Nephron progenitor cell (in vitro differentiated cells): ENCODE measurements at regions not wholly inside any gene's neighbourhood (a gene's known extent, or its start where the extent isn't known, plus 50 kb on each side); places are given as distances from the start of the nearest gene placed in this dataset.

Experiments used
- DNase-seq: peaks from one replicate; pipeline ENCODE4 v3.0.0; 2021
- H3K27ac Mint-ChIP-seq: 2 replicates; pipeline ENCODE4 v1.8.0; 2021; ENCODE audit warnings: mild to moderate bottlenecking, moderate library complexity, mixed read lengths
- H3K27me3 Mint-ChIP-seq: 2 replicates; pipeline ENCODE4 v1.8.0; 2021; ENCODE audit warnings: mild to moderate bottlenecking, low read depth, mixed read lengths; ENCODE audit not compliant: poor library complexity
- H3K36me3 Mint-ChIP-seq: 2 replicates; pipeline ENCODE4 v1.8.0; 2021; ENCODE audit warnings: low read depth, mixed read lengths
- H3K4me1 Mint-ChIP-seq: 2 replicates; pipeline ENCODE4 v1.8.0; 2021; ENCODE audit warnings: mixed read lengths
- H3K4me3 Mint-ChIP-seq: 2 replicates; pipeline ENCODE4 v1.8.0; 2021; ENCODE audit warnings: mild to moderate bottlenecking, moderate library complexity, mixed read lengths
- H3K9me3 Mint-ChIP-seq: 2 replicates; pipeline ENCODE4 v1.8.0; 2021; ENCODE audit warnings: mild to moderate bottlenecking, moderate library complexity, mixed read lengths
- CTCF ChIP-seq: fragments of 200-600 bp; sonication (generic); IDR thresholded peaks from 2 replicates; pipeline ENCODE4 v1.5.0; 2021; ENCODE audit warnings: antibody characterized with exemption

- no peaks in the 10 kb centered on the region for H3K36me3 Mint-ChIP-seq
- no peaks in the 10 kb centered on the region for H3K9me3 Mint-ChIP-seq
Observed at GRCh38 chr15:100762913-100763834, 116.5 kb upstream of the ALDH1A3 start.

DNA sequence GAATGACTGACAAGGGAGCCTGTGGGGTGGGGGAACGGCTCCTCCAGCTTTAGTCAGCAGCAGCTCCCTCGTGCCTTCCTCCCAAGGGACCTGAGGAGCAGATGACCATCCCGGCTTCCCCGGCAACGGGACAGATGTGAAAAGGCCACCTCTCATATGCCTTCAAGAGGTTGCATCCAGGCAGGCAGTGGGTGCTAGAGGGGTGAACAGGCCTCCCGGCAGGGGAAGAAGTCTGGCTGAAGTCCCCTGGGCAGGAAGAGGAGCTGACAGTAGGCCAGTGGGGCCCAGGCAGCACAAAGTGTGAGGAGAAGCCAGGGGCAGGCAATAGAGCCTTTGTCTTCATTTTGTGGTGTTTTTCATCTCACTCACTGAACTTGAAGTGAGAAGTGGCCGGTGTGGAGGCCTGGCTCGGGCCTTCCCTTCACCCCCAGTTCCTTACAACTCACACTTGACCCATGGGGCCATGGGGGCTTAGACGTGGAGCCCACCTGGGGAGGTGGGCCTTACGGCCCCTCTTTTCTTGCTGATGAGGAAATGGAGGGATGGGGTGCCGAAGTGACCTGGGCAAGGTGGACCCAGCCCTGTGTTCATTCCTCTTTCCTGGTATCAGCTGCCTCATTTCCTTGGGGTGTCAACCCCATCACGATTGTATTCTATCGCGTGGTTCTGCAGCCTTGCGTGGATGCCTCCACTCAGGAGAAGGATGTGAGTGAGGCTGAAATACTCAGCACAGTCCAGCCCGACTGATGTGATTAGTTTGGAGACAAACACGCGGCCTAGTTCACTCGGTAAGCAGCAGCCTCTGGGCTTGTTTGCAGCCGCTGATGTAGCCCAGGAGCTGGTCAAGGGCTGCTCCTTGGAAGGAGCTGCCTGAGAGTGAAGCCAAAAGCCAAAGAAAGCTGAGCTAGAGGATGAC is 115.5 kb upstream of the ALDH1A3 start:
- no peak for TF ChIP-seq CTCF
- Mint-ChIP-seq H3K27ac (no peak overlapping the region), H3K4me3 (no peak overlapping the region), H3K9me3 (no peaks in the 10 kb centered on the region), H3K4me1 (peaks cover 44% of the 10 kb centered on the region), H3K36me3 (no peaks in the 10 kb centered on the region), H3K27me3 (peaks cover 2% of the 10 kb centered on the region)
- no peak for DNase-seq

More at GRCh38 chr15:100762913-100763834, 116.5 kb upstream of the ALDH1A3 start:
- Mint-ChIP-seq H3K27me3 (peaks cover 2% of the 10 kb centered on the region), H3K4me1 (peaks cover 50% of the 10 kb centered on the region), H3K4me3 (no peak overlapping the region), H3K27ac (no peak overlapping the region)
- DNase-seq: no peak
- no peak for TF ChIP-seq CTCF

GRCh38 chr15:100764778-100765466 is 114.7 kb upstream of the ALDH1A3 start:
- H3K27ac Mint-ChIP-seq: no peak overlapping the region
- H3K4me1 Mint-ChIP-seq: peaks cover 36% of the 10 kb centered on the region
- no peaks in the 10 kb centered on the region for H3K9me3 Mint-ChIP-seq
- no peak for TF ChIP-seq CTCF
- no peaks in the 10 kb centered on the region for H3K36me3 Mint-ChIP-seq
- DNase-seq: no peak
- H3K4me3 Mint-ChIP-seq: no peak overlapping the region
- H3K27me3 Mint-ChIP-seq: peaks cover 8% of the 10 kb centered on the region

DNA sequence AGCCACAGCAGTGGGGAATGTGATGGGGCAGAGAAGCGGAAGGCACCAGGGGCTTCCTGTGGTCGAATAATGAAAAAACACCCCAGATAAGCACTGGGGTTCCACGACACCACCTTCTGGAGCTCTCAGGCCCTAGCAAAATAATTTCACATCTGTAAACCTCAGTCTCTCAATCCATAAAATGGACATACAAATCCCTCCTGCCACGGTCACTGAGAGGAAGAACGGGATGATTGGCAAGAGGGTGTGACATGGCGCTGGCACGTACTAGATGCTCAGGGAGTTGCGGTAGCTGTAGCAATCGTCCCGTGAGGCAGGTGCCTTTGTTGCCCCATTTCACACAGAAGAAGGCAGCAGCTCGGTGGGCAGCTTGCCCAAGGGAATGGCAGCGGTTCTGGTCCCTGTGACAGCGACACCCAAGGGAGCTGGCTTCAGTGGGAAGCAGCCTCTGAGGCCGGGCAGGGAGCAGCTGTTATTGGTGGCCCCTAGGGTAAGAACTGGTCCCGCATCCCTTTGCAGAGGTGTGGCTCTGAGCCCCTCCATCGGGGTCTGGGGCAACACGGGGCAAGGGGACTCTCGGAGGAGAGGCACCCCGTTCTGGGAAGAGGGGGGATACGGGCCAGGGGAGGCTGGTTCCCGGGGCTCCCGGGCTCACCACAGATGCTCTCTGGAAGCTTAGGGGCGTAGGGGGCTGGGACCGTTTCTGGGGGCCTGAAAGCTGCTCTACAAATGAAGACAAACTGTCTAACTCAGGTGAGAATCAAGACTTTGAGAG is 114.0 kb upstream of the ALDH1A3 start:
- Mint-ChIP-seq H3K27me3 (peaks cover 11% of the 10 kb centered on the region), H3K4me3 (no peak overlapping the region), H3K36me3 (no peaks in the 10 kb centered on the region), H3K9me3 (no peaks in the 10 kb centered on the region), H3K4me1 (peaks cover 30% of the 10 kb centered on the region), H3K27ac (no peak overlapping the region)
- no peak for DNase-seq
- no peak for TF ChIP-seq CTCF
